ENCODE measurements at regions not wholly inside any gene's neighbourhood (a gene's known extent, or its start where the extent isn't known, plus 50 kb on each side); places are given as distances from the start of the nearest gene placed in this dataset.

DNA sequence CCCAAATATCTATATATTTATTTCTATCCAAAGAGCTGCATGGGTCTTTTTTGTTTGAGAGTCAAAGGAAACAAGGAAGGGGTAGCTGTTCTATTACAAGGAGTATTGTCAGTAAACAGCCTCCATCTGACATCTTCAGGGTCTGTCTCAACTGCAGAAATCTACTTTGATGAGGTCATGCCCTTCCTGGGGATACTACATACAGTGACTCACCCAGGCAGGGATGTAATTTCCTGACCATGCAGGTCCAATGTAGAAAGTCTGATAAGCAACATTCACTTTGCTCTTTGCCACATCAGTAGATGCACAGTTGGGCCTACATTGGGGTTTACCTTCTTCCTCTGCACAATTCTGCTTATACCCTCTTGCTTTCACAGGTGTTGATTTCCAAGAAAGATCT lies 165.5 kb downstream of the TLR4 start:
- TF ChIP-seq, protein P1, sequence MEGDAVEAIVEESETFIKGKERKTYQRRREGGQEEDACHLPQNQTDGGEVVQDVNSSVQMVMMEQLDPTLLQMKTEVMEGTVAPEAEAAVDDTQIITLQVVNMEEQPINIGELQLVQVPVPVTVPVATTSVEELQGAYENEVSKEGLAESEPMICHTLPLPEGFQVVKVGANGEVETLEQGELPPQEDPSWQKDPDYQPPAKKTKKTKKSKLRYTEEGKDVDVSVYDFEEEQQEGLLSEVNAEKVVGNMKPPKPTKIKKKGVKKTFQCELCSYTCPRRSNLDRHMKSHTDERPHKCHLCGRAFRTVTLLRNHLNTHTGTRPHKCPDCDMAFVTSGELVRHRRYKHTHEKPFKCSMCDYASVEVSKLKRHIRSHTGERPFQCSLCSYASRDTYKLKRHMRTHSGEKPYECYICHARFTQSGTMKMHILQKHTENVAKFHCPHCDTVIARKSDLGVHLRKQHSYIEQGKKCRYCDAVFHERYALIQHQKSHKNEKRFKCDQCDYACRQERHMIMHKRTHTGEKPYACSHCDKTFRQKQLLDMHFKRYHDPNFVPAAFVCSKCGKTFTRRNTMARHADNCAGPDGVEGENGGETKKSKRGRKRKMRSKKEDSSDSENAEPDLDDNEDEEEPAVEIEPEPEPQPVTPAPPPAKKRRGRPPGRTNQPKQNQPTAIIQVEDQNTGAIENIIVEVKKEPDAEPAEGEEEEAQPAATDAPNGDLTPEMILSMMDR (conservative IDR thresholded peaks at IDR 0.05 in 1 of 2, IDR thresholded peaks at IDR 0.05 in 1 of 2; ENCODE audit: extremely low read depth in 1 of 2, insufficient read depth in 1 of 2, low read depth in 1 of 2, low read length in 2 of 2) = no peak
- no peak for TF ChIP-seq EZH2 (IDR thresholded peaks at IDR 0.05; ENCODE audit: borderline replicate concordance, low read length)
